ENCODE measurements at regions not wholly inside any gene's neighbourhood (a gene's known extent, or its start where the extent isn't known, plus 50 kb on each side); places are given as distances from the start of the nearest gene placed in this dataset.

- no peak for DNase-seq
Observed at GRCh38 chr15:97036301-97036700, 705.8 kb downstream of the NR2F2 start.

GRCh38 chr15:97037080-97037479 lies 706.6 kb downstream of the NR2F2 start:
- DNase-seq: no peak

GRCh38 chr15:97045666-97046421 lies 715.3 kb downstream of the NR2F2 start:
- DNase-seq: no peak

GRCh38 chr15:97052513-97052912 lies 722.0 kb downstream of the NR2F2 start:
- no peak for DNase-seq

- DNase-seq: no peak
Observed at GRCh38 chr15:97053635-97054034, 723.1 kb downstream of the NR2F2 start.

- DNase-seq: no peak
Observed at GRCh38 chr15:97057503-97057902, 727.0 kb downstream of the NR2F2 start.

GRCh38 chr15:97059281-97059680 lies 728.8 kb downstream of the NR2F2 start:
- no peak for DNase-seq

GRCh38 chr15:97061392-97061791 lies 730.9 kb downstream of the NR2F2 start:
- DNase-seq: no peak

- DNase-seq: no peak
Observed at GRCh38 chr15:97071668-97072067, 741.2 kb downstream of the NR2F2 start.

GRCh38 chr15:97072545-97072944 lies 742.0 kb downstream of the NR2F2 start:
- no peak for DNase-seq

GRCh38 chr15:97076011-97076410 lies 745.5 kb downstream of the NR2F2 start:
- no peak for DNase-seq

- no peak for DNase-seq
Observed at GRCh38 chr15:97077975-97078374, 747.5 kb downstream of the NR2F2 start.

- DNase-seq: no peak
Observed at GRCh38 chr15:97078591-97078990, 748.1 kb downstream of the NR2F2 start.

GRCh38 chr15:97081666-97082226 lies 751.2 kb downstream of the NR2F2 start:
- DNase-seq: no peak

GRCh38 chr15:97082830-97083229 lies 752.3 kb downstream of the NR2F2 start:
- DNase-seq: no peak

- DNase-seq: no peak
Observed at GRCh38 chr15:97084650-97085049, 754.1 kb downstream of the NR2F2 start.

- no peak for DNase-seq
Observed at GRCh38 chr15:97085731-97086130, 755.2 kb downstream of the NR2F2 start.

- DNase-seq: no peak
Observed at GRCh38 chr15:97087006-97087741, 756.7 kb downstream of the NR2F2 start.

GRCh38 chr15:97091093-97091492 lies 760.6 kb downstream of the NR2F2 start:
- no peak for DNase-seq

GRCh38 chr15:97092656-97093055 lies 762.2 kb downstream of the NR2F2 start:
- DNase-seq: no peak

- DNase-seq: no peak
Observed at GRCh38 chr15:97096303-97096835, 765.9 kb downstream of the NR2F2 start.

GRCh38 chr15:97099040-97099439 lies 768.5 kb downstream of the NR2F2 start:
- no peak for DNase-seq

GRCh38 chr15:97101572-97101971 lies 771.1 kb downstream of the NR2F2 start:
- no peak for DNase-seq
